PC-3 (cell line): ENCODE measurements at regions not wholly inside any gene's neighbourhood (a gene's known extent, or its start where the extent isn't known, plus 50 kb on each side); places are given as distances from the start of the nearest gene placed in this dataset.

Experiments used
- CTCF ChIP-seq: fragments of 300-600 bp; sonication (generic); conservative IDR thresholded peaks from 2 replicates; pipeline ENCODE4 v1.5.1; 2017; ENCODE audit warnings: antibody characterized with exemption, low read depth, mild to moderate bottlenecking, low read length
- EZH2 ChIP-seq: fragments of 300-600 bp; sonication (generic); IDR thresholded peaks from one replicate; pipeline ENCODE4 v1.6.1; 2017; ENCODE audit warnings: antibody characterized with exemption, mild to moderate bottlenecking, low read length; ENCODE audit not compliant: unreplicated experiment
- EZH2phosphoT487 ChIP-seq: fragments of 300-600 bp; sonication (generic); IDR thresholded peaks from 2 replicates; pipeline ENCODE4 v1.6.1; 2018; ENCODE audit warnings: mild to moderate bottlenecking, antibody characterized with exemption, low read length, borderline replicate concordance

GRCh38 chr19:28948566-28948965 lies 264.4 kb downstream of the UQCRFS1 start:
- TF ChIP-seq CTCF (no peak), EZH2 (no peak), EZH2phosphoT487 (no peak)
